OCI-LY7 (cell line): ENCODE measurements at regions not wholly inside any gene's neighbourhood (a gene's known extent, or its start where the extent isn't known, plus 50 kb on each side); places are given as distances from the start of the nearest gene placed in this dataset.
"Not testable (repeated sequence)": the region's sequence is repeated elsewhere in the genome, so short reads cannot be mapped to it uniquely, and the experiment has no call there.

Source experiments
- BruUV-seq: library from RNA; stranded (reverse); fragments of 400-500 nt; replicated peaks from 2 replicates; lab custom pipeline; 2021; lab: Mats Ljungman, UMichigan
- CTCF ChIA-PET: fragments of 300-600 bp; sonication (Branson Sonifier 250); formaldehyde crosslinking; loops from one replicate; lab custom pipeline; 2022; ENCODE audit warnings: antibody characterized with exemption; ENCODE audit not compliant: unreplicated experiment; lab: Charles Lee
- POLR2A ChIA-PET: fragments of 300-600 bp; sonication (Branson Sonifier 250); formaldehyde crosslinking; loops from one replicate; lab custom pipeline; 2022; ENCODE audit warnings: antibody characterized with exemption; lab: Charles Lee
- DNase-seq: peaks from one replicate; pipeline ENCODE4 v3.0.0-alpha.2; 2015; ENCODE audit warnings: low spot score
- H2AFZ ChIP-seq: fragments of 200-600 bp; sonication (generic), shearing (Covaris generic); 2 replicates; pipeline ENCODE4 v1.6.1; 2014; ENCODE audit warnings: mild to moderate bottlenecking, antibody characterized with exemption, low read length, moderate library complexity
- H3K27ac ChIP-seq: fragments of 200-600 bp; sonication (generic); 2 replicates; pipeline ENCODE4 v1.5.1; 2014; ENCODE audit warnings: mixed run types, low read depth, mild to moderate bottlenecking, moderate library complexity, low read length, inconsistent platforms; ENCODE audit not compliant: poor library complexity, severe bottlenecking
- H3K36me3 ChIP-seq: fragments of 200-600 bp; sonication (generic); 2 replicates; pipeline ENCODE4 v1.6.1; 2014; ENCODE audit warnings: mild to moderate bottlenecking, antibody characterized with exemption, low read length, moderate library complexity, mixed read lengths; ENCODE audit not compliant: insufficient read depth
- H3K4me1 ChIP-seq: fragments of 200-600 bp; sonication (generic); 2 replicates; pipeline ENCODE4 v1.5.1; 2014; ENCODE audit warnings: mild to moderate bottlenecking, low read length; ENCODE audit not compliant: insufficient read depth, poor library complexity, severe bottlenecking
- H3K4me2 ChIP-seq: fragments of 200-600 bp; sonication (generic); 2 replicates; pipeline ENCODE4 v1.6.1; 2014; ENCODE audit warnings: mild to moderate bottlenecking, low read length
- H3K4me3 ChIP-seq: fragments of 200-600 bp; sonication (generic); 2 replicates; pipeline ENCODE4 v1.5.1; 2014; ENCODE audit warnings: mild to moderate bottlenecking, low read depth, low read length; ENCODE audit not compliant: poor library complexity, severe bottlenecking
- H3K79me2 ChIP-seq: fragments of 200-600 bp; sonication (generic); 2 replicates; pipeline ENCODE4 v1.6.1; 2016; ENCODE audit warnings: low read depth, mild to moderate bottlenecking, low read length, moderate library complexity, mixed read lengths; ENCODE audit not compliant: insufficient read depth
- H3K9me2 ChIP-seq: fragments of 200-600 bp; sonication (generic); 2 replicates; pipeline ENCODE4 v1.6.1; 2016; ENCODE audit warnings: mild to moderate bottlenecking, low read length, mixed read lengths; ENCODE audit not compliant: insufficient read depth
- H3K9me3 ChIP-seq: fragments of 200-600 bp; sonication (generic); 2 replicates; pipeline ENCODE4 v1.6.1; 2014; ENCODE audit warnings: mild to moderate bottlenecking, mixed run types, low read length, mixed read lengths
- H4K20me1 ChIP-seq: fragments of 200-600 bp; sonication (generic); 2 replicates; pipeline ENCODE4 v1.6.1; 2014; ENCODE audit warnings: mild to moderate bottlenecking, antibody characterized with exemption, low read length, moderate library complexity, mixed read lengths; ENCODE audit not compliant: insufficient read depth
- CTCF ChIP-seq: fragments of 200-600 bp; sonication (generic); conservative IDR thresholded peaks from 2 replicates; pipeline ENCODE4 v1.5.1; 2014; ENCODE audit warnings: mild to moderate bottlenecking, antibody characterized with exemption, low read length, moderate library complexity, mixed read lengths
- EZH2phosphoT487 ChIP-seq: fragments of 200-600 bp; sonication (generic); IDR thresholded peaks from 2 replicates; pipeline ENCODE4 v1.6.1; 2018; ENCODE audit warnings: low read depth, borderline replicate concordance, mild to moderate bottlenecking, mixed run types, antibody characterized with exemption, low read length, moderate library complexity, mixed read lengths
- intact Hi-C: fragments of 100-400 bp; cut with micrococcal nuclease; formaldehyde crosslinking; loops from one replicate; pipeline ENCODE4 v1.10.0; 2022; ENCODE audit not compliant: unreplicated experiment

GRCh38 chr11:116368784-116369183 is 404.0 kb downstream of the BUD13 start:
- intact Hi-C loops, result no loop called here
- H3K4me2 ChIP-seq, result no peak overlapping the region
- H3K9me2 ChIP-seq, result no peaks in the 10 kb centered on the region
- DNase-seq, result no peak
- TF ChIP-seq CTCF (no peak), EZH2phosphoT487 (no peak)
- no TSS peak for BruUV-seq
- H3K36me3 ChIP-seq, result no peaks in the 10 kb centered on the region
- ChIA-PET POLR2A (no interaction called here), CTCF (no interaction called here)
- no peak overlapping the region for H3K4me3 ChIP-seq
- H3K79me2 ChIP-seq, result no peaks in the 10 kb centered on the region
- no peaks in the 10 kb centered on the region for H4K20me1 ChIP-seq
- H3K4me1 ChIP-seq, result no peaks in the 10 kb centered on the region
- H2AFZ ChIP-seq, result no peak overlapping the region
- no peak overlapping the region for H3K27ac ChIP-seq
- no peaks in the 10 kb centered on the region for H3K9me3 ChIP-seq

- Histone ChIP-seq H4K20me1 (no peaks in the 10 kb centered on the region), H3K4me3 (no peak overlapping the region), H3K9me2 (no peaks in the 10 kb centered on the region), H2AFZ (no peak overlapping the region), H3K4me2 (no peak overlapping the region), H3K27ac (no peak overlapping the region), H3K9me3 (no peaks in the 10 kb centered on the region), H3K4me1 (no peaks in the 10 kb centered on the region), H3K79me2 (no peaks in the 10 kb centered on the region), H3K36me3 (no peaks in the 10 kb centered on the region)
- BruUV-seq, result no TSS peak
- CTCF ChIA-PET, result no interaction called here
- intact Hi-C loops, result no loop called here
- POLR2A ChIA-PET, result no interaction called here
- no peak for DNase-seq
- TF ChIP-seq EZH2phosphoT487 (no peak), CTCF (no peak)
These were observed 405.7 kb downstream of the BUD13 start for GRCh38 chr11:116366980-116367645.

GRCh38 chr11:116366451-116366850 is 406.3 kb downstream of the BUD13 start:
- H3K27ac ChIP-seq, result no peak overlapping the region
- intact Hi-C loops, result no loop called here
- CTCF ChIA-PET, result no interaction called here
- DNase-seq, result no peak
- H3K79me2 ChIP-seq, result no peaks in the 10 kb centered on the region
- H3K9me3 ChIP-seq, result no peaks in the 10 kb centered on the region
- POLR2A ChIA-PET, result no interaction called here
- H3K4me2 ChIP-seq, result no peak overlapping the region
- H4K20me1 ChIP-seq, result no peaks in the 10 kb centered on the region
- no peak overlapping the region for H3K4me3 ChIP-seq
- no peak for TF ChIP-seq CTCF
- TF ChIP-seq EZH2phosphoT487, result no peak
- no peaks in the 10 kb centered on the region for H3K4me1 ChIP-seq
- no TSS peak for BruUV-seq
- H3K9me2 ChIP-seq, result no peaks in the 10 kb centered on the region
- no peak overlapping the region for H2AFZ ChIP-seq
- H3K36me3 ChIP-seq, result no peaks in the 10 kb centered on the region

GRCh38 chr11:116364925-116365324 is 407.9 kb downstream of the BUD13 start:
- CTCF ChIA-PET, H3K9me3 ChIP-seq, H4K20me1 ChIP-seq, H3K9me2 ChIP-seq, H3K4me1 ChIP-seq, DNase-seq, POLR2A ChIA-PET, H3K4me3 ChIP-seq, intact Hi-C loops, H3K79me2 ChIP-seq, H3K27ac ChIP-seq, H3K4me2 ChIP-seq, BruUV-seq, H2AFZ ChIP-seq, H3K36me3 ChIP-seq: not testable (repeated sequence)
